ENCODE measurements at regions not wholly inside any gene's neighbourhood (a gene's known extent, or its start where the extent isn't known, plus 50 kb on each side); places are given as distances from the start of the nearest gene placed in this dataset.

GRCh38 chr1:102821707-102822106 lies 286.6 kb downstream of the COL11A1 start:
- Histone ChIP-seq H3K18ac (ENCODE audit: low read length) (no peak overlapping the region), H2BK15ac (replicated peaks; ENCODE audit: low read depth) (no peak overlapping the region), H3K27ac (ENCODE audit: low read depth, low read length) (no peak overlapping the region), H3K36me3 (ENCODE audit: control insufficient read depth, insufficient read depth, low read length) (no peaks in the 10 kb centered on the region), H2BK120ac (ENCODE audit: low read depth, low read length) (no peak overlapping the region), H3K4me1 (ENCODE audit: control insufficient read depth, low read depth, low read length) (no peaks in the 10 kb centered on the region), H3K4ac (ENCODE audit: low read depth, low read length) (no peak overlapping the region), H3K9ac (ENCODE audit: low read length) (no peak overlapping the region), H2AK5ac (ENCODE audit: low read length) (no peak overlapping the region), H4K8ac (ENCODE audit: low read depth, low read length) (no peak overlapping the region), H3K4me2 (ENCODE audit: low read length) (no peak overlapping the region), H4K5ac (ENCODE audit: low read length) (no peak overlapping the region), H3K27me3 (ENCODE audit: insufficient read depth, low read length, poor library complexity) (no peaks in the 10 kb centered on the region), H3K23ac (ENCODE audit: low read length) (no peak overlapping the region), H3K79me2 (ENCODE audit: control insufficient read depth, insufficient read depth, low read length) (no peaks in the 10 kb centered on the region), H3K79me1 (ENCODE audit: low read length) (no peaks in the 10 kb centered on the region), H2BK5ac (ENCODE audit: low read length) (no peak overlapping the region), H3K56ac (ENCODE audit: low read length) (no peak overlapping the region), H3K4me3 (ENCODE audit: low read length) (no peak overlapping the region)
- WGBS (ENCODE audit: extremely low coverage, insufficient coverage, low lambda C conversion rate) = no CpG with 5 or more reads among the region's 1 CpG
- peak; percentile 20 for DNase-seq

GRCh38 chr1:102800406-102800805 lies 307.9 kb downstream of the COL11A1 start:
- H3K18ac ChIP-seq (ENCODE audit: low read length) = no peak overlapping the region
- no peak overlapping the region for H3K56ac ChIP-seq (ENCODE audit: low read length)
- WGBS (ENCODE audit: extremely low coverage, insufficient coverage, low lambda C conversion rate) = no CpG with 5 or more reads among the region's 3 CpGs
- no peak overlapping the region for H4K5ac ChIP-seq (ENCODE audit: low read length)
- H3K4me2 ChIP-seq (ENCODE audit: low read length) = no peak overlapping the region
- H3K23ac ChIP-seq (ENCODE audit: low read length) = no peak overlapping the region
- H2AK5ac ChIP-seq (ENCODE audit: low read length) = no peak overlapping the region
- H2BK15ac ChIP-seq (replicated peaks; ENCODE audit: low read depth) = no peak overlapping the region
- H3K79me2 ChIP-seq (ENCODE audit: control insufficient read depth, insufficient read depth, low read length) = no peaks in the 10 kb centered on the region
- no peak overlapping the region for H3K4me3 ChIP-seq (ENCODE audit: low read length)
- no peak for DNase-seq
- no peak overlapping the region for H4K8ac ChIP-seq (ENCODE audit: low read depth, low read length)
- H3K9ac ChIP-seq (ENCODE audit: low read length) = no peak overlapping the region
- no peaks in the 10 kb centered on the region for H3K27me3 ChIP-seq (ENCODE audit: insufficient read depth, low read length, poor library complexity)
- no peaks in the 10 kb centered on the region for H3K79me1 ChIP-seq (ENCODE audit: low read length)
- H3K4ac ChIP-seq (ENCODE audit: low read depth, low read length) = no peak overlapping the region
- H3K36me3 ChIP-seq (ENCODE audit: control insufficient read depth, insufficient read depth, low read length) = no peaks in the 10 kb centered on the region
- H3K4me1 ChIP-seq (ENCODE audit: control insufficient read depth, low read depth, low read length) = no peaks in the 10 kb centered on the region
- H3K27ac ChIP-seq (ENCODE audit: low read depth, low read length) = no peak overlapping the region
- no peak overlapping the region for H2BK5ac ChIP-seq (ENCODE audit: low read length)
- no peak overlapping the region for H2BK120ac ChIP-seq (ENCODE audit: low read depth, low read length)

- no CpG with 5 or more reads among the region's 1 CpG for WGBS (ENCODE audit: extremely low coverage, insufficient coverage, low lambda C conversion rate)
- no peak overlapping the region for H2BK15ac ChIP-seq (replicated peaks; ENCODE audit: low read depth)
- H3K27me3 ChIP-seq (ENCODE audit: insufficient read depth, low read length, poor library complexity) = no peaks in the 10 kb centered on the region
- H3K27ac ChIP-seq (ENCODE audit: low read depth, low read length) = no peak overlapping the region
- no peaks in the 10 kb centered on the region for H3K79me2 ChIP-seq (ENCODE audit: control insufficient read depth, insufficient read depth, low read length)
- H4K8ac ChIP-seq (ENCODE audit: low read depth, low read length) = no peak overlapping the region
- H3K4ac ChIP-seq (ENCODE audit: low read depth, low read length) = no peak overlapping the region
- H3K4me3 ChIP-seq (ENCODE audit: low read length) = no peak overlapping the region
- no peak overlapping the region for H3K56ac ChIP-seq (ENCODE audit: low read length)
- no peak overlapping the region for H3K4me2 ChIP-seq (ENCODE audit: low read length)
- no peak overlapping the region for H3K18ac ChIP-seq (ENCODE audit: low read length)
- H2AK5ac ChIP-seq (ENCODE audit: low read length) = no peak overlapping the region
- no peak for DNase-seq
- H3K9ac ChIP-seq (ENCODE audit: low read length) = no peak overlapping the region
- no peak overlapping the region for H3K23ac ChIP-seq (ENCODE audit: low read length)
- no peak overlapping the region for H4K5ac ChIP-seq (ENCODE audit: low read length)
- no peak overlapping the region for H2BK5ac ChIP-seq (ENCODE audit: low read length)
- no peaks in the 10 kb centered on the region for H3K4me1 ChIP-seq (ENCODE audit: control insufficient read depth, low read depth, low read length)
- no peak overlapping the region for H2BK120ac ChIP-seq (ENCODE audit: low read depth, low read length)
- no peaks in the 10 kb centered on the region for H3K36me3 ChIP-seq (ENCODE audit: control insufficient read depth, insufficient read depth, low read length)
- H3K79me1 ChIP-seq (ENCODE audit: low read length) = no peaks in the 10 kb centered on the region
Observed at GRCh38 chr1:102799496-102799895, 308.8 kb downstream of the COL11A1 start.

- Histone ChIP-seq H2BK15ac (replicated peaks; ENCODE audit: low read depth) (no peak overlapping the region), H3K36me3 (ENCODE audit: control insufficient read depth, insufficient read depth, low read length) (no peaks in the 10 kb centered on the region), H2BK120ac (ENCODE audit: low read depth, low read length) (no peak overlapping the region), H3K23ac (ENCODE audit: low read length) (no peak overlapping the region), H4K8ac (ENCODE audit: low read depth, low read length) (no peak overlapping the region), H2AK5ac (ENCODE audit: low read length) (no peak overlapping the region), H3K79me2 (ENCODE audit: control insufficient read depth, insufficient read depth, low read length) (no peaks in the 10 kb centered on the region), H3K4me2 (ENCODE audit: low read length) (no peak overlapping the region), H3K4me1 (ENCODE audit: control insufficient read depth, low read depth, low read length) (no peaks in the 10 kb centered on the region), H3K56ac (ENCODE audit: low read length) (no peak overlapping the region), H3K27me3 (ENCODE audit: insufficient read depth, low read length, poor library complexity) (no peaks in the 10 kb centered on the region), H3K9ac (ENCODE audit: low read length) (no peak overlapping the region), H3K27ac (ENCODE audit: low read depth, low read length) (no peak overlapping the region), H3K79me1 (ENCODE audit: low read length) (no peaks in the 10 kb centered on the region), H3K18ac (ENCODE audit: low read length) (no peak overlapping the region), H2BK5ac (ENCODE audit: low read length) (no peak overlapping the region), H3K4ac (ENCODE audit: low read depth, low read length) (no peak overlapping the region), H3K4me3 (ENCODE audit: low read length) (no peak overlapping the region), H4K5ac (ENCODE audit: low read length) (no peak overlapping the region)
- no peak for DNase-seq
Observed at GRCh38 chr1:102798718-102799117, 309.6 kb downstream of the COL11A1 start.

- Histone ChIP-seq H4K5ac (ENCODE audit: low read length) (no peak overlapping the region), H3K56ac (ENCODE audit: low read length) (no peak overlapping the region), H2BK5ac (ENCODE audit: low read length) (no peak overlapping the region), H3K36me3 (ENCODE audit: control insufficient read depth, insufficient read depth, low read length) (no peaks in the 10 kb centered on the region), H3K27me3 (ENCODE audit: insufficient read depth, low read length, poor library complexity) (no peaks in the 10 kb centered on the region), H3K23ac (ENCODE audit: low read length) (no peak overlapping the region), H2AK5ac (ENCODE audit: low read length) (no peak overlapping the region), H3K79me2 (ENCODE audit: control insufficient read depth, insufficient read depth, low read length) (no peaks in the 10 kb centered on the region), H3K4ac (ENCODE audit: low read depth, low read length) (no peak overlapping the region), H3K9ac (ENCODE audit: low read length) (no peak overlapping the region), H3K4me1 (ENCODE audit: control insufficient read depth, low read depth, low read length) (no peaks in the 10 kb centered on the region), H4K8ac (ENCODE audit: low read depth, low read length) (no peak overlapping the region), H3K4me3 (ENCODE audit: low read length) (no peak overlapping the region), H3K4me2 (ENCODE audit: low read length) (no peak overlapping the region), H3K27ac (ENCODE audit: low read depth, low read length) (no peak overlapping the region), H2BK120ac (ENCODE audit: low read depth, low read length) (no peak overlapping the region), H2BK15ac (replicated peaks; ENCODE audit: low read depth) (no peak overlapping the region), H3K18ac (ENCODE audit: low read length) (no peak overlapping the region), H3K79me1 (ENCODE audit: low read length) (no peaks in the 10 kb centered on the region)
- DNase-seq = no peak
Observed at GRCh38 chr1:102796429-102796828, 311.9 kb downstream of the COL11A1 start.

GRCh38 chr1:102790997-102791396 lies 317.3 kb downstream of the COL11A1 start:
- H3K79me2 ChIP-seq (ENCODE audit: control insufficient read depth, insufficient read depth, low read length) = no peaks in the 10 kb centered on the region
- H3K4me3 ChIP-seq (ENCODE audit: low read length) = no peak overlapping the region
- no peaks in the 10 kb centered on the region for H3K27me3 ChIP-seq (ENCODE audit: insufficient read depth, low read length, poor library complexity)
- H3K27ac ChIP-seq (ENCODE audit: low read depth, low read length) = no peak overlapping the region
- H3K23ac ChIP-seq (ENCODE audit: low read length) = no peak overlapping the region
- no peak overlapping the region for H2BK5ac ChIP-seq (ENCODE audit: low read length)
- H2BK120ac ChIP-seq (ENCODE audit: low read depth, low read length) = no peak overlapping the region
- no peaks in the 10 kb centered on the region for H3K4me1 ChIP-seq (ENCODE audit: control insufficient read depth, low read depth, low read length)
- no peak overlapping the region for H3K9ac ChIP-seq (ENCODE audit: low read length)
- no peak overlapping the region for H3K4ac ChIP-seq (ENCODE audit: low read depth, low read length)
- H2BK15ac ChIP-seq (replicated peaks; ENCODE audit: low read depth) = no peak overlapping the region
- DNase-seq = no peak
- no peaks in the 10 kb centered on the region for H3K36me3 ChIP-seq (ENCODE audit: control insufficient read depth, insufficient read depth, low read length)
- H3K56ac ChIP-seq (ENCODE audit: low read length) = no peak overlapping the region
- no peak overlapping the region for H2AK5ac ChIP-seq (ENCODE audit: low read length)
- no peak overlapping the region for H4K5ac ChIP-seq (ENCODE audit: low read length)
- H3K79me1 ChIP-seq (ENCODE audit: low read length) = no peaks in the 10 kb centered on the region
- no peak overlapping the region for H3K18ac ChIP-seq (ENCODE audit: low read length)
- no peak overlapping the region for H4K8ac ChIP-seq (ENCODE audit: low read depth, low read length)
- no peak overlapping the region for H3K4me2 ChIP-seq (ENCODE audit: low read length)

Measured in mesendoderm (in vitro differentiated cells).